Ovary (tissue), 3 donors: ENCODE measurements at regions not wholly inside any gene's neighbourhood (a gene's known extent, or its start where the extent isn't known, plus 50 kb on each side); places are given as distances from the start of the nearest gene placed in this dataset.

ENCODE experiments used
- CTCF ChIP-seq, 3 donors: fragments of 450-650 bp in 2 of 3; fragments of 200-600 bp in 1 of 3; IDR thresholded peaks; one replicate each; pipeline versions ENCODE4 v1.5.1 to v1.8.0; 2016 to 2022; ENCODE audit warnings: antibody characterized with exemption in 3 of 3, mild to moderate bottlenecking in 1 of 3
- POLR2A ChIP-seq: fragments of 450-650 bp; IDR thresholded peaks from one replicate; pipeline ENCODE4 v1.6.1; 2017; ENCODE audit warnings: antibody characterized with exemption, mild to moderate bottlenecking, moderate library complexity
- donor health status: DM: no; HTN: no; CAD: no.

DNA sequence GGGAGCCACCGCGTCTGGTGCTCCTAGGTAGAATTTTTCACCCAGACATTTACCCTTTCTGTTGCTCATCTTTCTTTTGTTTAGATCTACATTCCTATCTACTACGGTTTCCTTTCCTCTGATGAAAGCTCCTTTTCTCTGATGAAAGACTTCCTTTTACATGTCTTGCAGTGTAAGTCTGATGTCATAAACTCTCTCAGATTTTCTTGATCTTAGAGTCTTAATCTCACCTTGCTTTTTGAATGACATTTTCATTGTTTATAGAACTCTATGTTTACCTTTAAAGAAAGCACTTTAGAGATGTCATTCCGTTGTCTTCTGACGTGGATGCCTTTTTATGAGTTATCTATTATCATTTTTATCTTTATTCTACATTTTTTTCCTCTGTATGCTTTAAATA is 171.8 kb upstream of the MTPN start:
- no peak for TF ChIP-seq POLR2A
- TF ChIP-seq CTCF (IDR thresholded peaks at IDR 0.05), result no peak
